OCI-LY1 (cell line): ENCODE measurements at regions not wholly inside any gene's neighbourhood (a gene's known extent, or its start where the extent isn't known, plus 50 kb on each side); places are given as distances from the start of the nearest gene placed in this dataset.

Experiments
- EZH2 ChIP-seq: fragments of 200-600 bp; sonication (generic), shearing (Covaris generic); IDR thresholded peaks from 2 replicates; pipeline ENCODE4 v1.8.0; 2017; ENCODE audit warnings: borderline replicate concordance, mixed run types, mild to moderate bottlenecking, antibody characterized with exemption, low read length, moderate library complexity, mixed read lengths
- TF ChIP-seq, protein P1 (sequence below): fragments of 200-600 bp; sonication (generic), shearing (Covaris generic); IDR thresholded peaks from 2 replicates; pipeline ENCODE4 v1.5.1; 2017; ENCODE audit warnings: mild to moderate bottlenecking, antibody characterized with exemption, low read length, moderate library complexity, mixed read lengths

GRCh38 chr4:156503119-156503518 is 468.5 kb downstream of the PDGFC start:
- TF ChIP-seq, protein P1, sequence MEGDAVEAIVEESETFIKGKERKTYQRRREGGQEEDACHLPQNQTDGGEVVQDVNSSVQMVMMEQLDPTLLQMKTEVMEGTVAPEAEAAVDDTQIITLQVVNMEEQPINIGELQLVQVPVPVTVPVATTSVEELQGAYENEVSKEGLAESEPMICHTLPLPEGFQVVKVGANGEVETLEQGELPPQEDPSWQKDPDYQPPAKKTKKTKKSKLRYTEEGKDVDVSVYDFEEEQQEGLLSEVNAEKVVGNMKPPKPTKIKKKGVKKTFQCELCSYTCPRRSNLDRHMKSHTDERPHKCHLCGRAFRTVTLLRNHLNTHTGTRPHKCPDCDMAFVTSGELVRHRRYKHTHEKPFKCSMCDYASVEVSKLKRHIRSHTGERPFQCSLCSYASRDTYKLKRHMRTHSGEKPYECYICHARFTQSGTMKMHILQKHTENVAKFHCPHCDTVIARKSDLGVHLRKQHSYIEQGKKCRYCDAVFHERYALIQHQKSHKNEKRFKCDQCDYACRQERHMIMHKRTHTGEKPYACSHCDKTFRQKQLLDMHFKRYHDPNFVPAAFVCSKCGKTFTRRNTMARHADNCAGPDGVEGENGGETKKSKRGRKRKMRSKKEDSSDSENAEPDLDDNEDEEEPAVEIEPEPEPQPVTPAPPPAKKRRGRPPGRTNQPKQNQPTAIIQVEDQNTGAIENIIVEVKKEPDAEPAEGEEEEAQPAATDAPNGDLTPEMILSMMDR: no peak
- no peak for TF ChIP-seq EZH2
